GM13977 (cell line): ENCODE measurements at regions not wholly inside any gene's neighbourhood (a gene's known extent, or its start where the extent isn't known, plus 50 kb on each side); places are given as distances from the start of the nearest gene placed in this dataset.

Experiments used
- DNase-seq: peaks from one replicate; pipeline ENCODE4 v3.0.0; 2012; ENCODE audit warnings: low spot score
- in situ Hi-C: fragments of 300-500 bp; cut with MboI; formaldehyde crosslinking; loops from one replicate; pipeline ENCODE4 v1.12.0; 2022; ENCODE audit warnings: low sequenced_read_pairs, low pct_unique_long_range_greater_than_20kb, mixed read lengths, inconsistent platforms; ENCODE audit not compliant: unreplicated experiment
- TF ChIP-seq, protein P1 (sequence below): IDR thresholded peaks from 2 replicates; pipeline ENCODE4 v1.5.1; 2012; ENCODE audit warnings: mild to moderate bottlenecking, control low read depth; ENCODE audit not compliant: insufficient read depth; ENCODE audit errors: extremely low read depth, missing control alignments

GRCh38 chr17:33396818-33397217 lies 103.7 kb upstream of the ASIC2 start:
- in situ Hi-C loops = no loop called here
- TF ChIP-seq, protein P1, sequence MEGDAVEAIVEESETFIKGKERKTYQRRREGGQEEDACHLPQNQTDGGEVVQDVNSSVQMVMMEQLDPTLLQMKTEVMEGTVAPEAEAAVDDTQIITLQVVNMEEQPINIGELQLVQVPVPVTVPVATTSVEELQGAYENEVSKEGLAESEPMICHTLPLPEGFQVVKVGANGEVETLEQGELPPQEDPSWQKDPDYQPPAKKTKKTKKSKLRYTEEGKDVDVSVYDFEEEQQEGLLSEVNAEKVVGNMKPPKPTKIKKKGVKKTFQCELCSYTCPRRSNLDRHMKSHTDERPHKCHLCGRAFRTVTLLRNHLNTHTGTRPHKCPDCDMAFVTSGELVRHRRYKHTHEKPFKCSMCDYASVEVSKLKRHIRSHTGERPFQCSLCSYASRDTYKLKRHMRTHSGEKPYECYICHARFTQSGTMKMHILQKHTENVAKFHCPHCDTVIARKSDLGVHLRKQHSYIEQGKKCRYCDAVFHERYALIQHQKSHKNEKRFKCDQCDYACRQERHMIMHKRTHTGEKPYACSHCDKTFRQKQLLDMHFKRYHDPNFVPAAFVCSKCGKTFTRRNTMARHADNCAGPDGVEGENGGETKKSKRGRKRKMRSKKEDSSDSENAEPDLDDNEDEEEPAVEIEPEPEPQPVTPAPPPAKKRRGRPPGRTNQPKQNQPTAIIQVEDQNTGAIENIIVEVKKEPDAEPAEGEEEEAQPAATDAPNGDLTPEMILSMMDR = no peak
- no peak for DNase-seq

DNA sequence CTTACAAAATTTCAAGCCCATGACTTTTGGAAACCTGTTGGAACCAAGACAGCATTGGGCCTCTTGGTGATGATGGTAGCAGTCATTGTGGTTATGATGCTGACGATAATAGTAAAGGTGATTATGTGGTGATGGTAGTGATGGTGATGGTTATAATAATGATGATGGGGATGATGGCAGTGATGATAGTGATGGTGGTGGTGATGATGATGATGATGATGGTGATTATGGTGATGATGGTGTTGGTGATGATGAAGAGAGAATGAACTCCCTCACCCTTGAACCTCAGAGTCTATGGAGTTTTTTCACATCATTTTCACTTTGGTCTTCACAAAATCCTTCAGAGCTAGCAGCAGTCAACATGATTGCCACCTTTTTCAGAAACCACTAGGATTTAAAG lies 105.3 kb upstream of the ASIC2 start:
- DNase-seq = no peak
- in situ Hi-C loops = no loop called here

GRCh38 chr17:33401249-33401648 lies 108.2 kb upstream of the ASIC2 start:
- in situ Hi-C loops = no loop called here
- TF ChIP-seq, protein P1 = no peak
- DNase-seq = no peak

More for the DNA sequence above, 105.3 kb upstream of the ASIC2 start:
- TF ChIP-seq, protein P1 = no peak

DNA sequence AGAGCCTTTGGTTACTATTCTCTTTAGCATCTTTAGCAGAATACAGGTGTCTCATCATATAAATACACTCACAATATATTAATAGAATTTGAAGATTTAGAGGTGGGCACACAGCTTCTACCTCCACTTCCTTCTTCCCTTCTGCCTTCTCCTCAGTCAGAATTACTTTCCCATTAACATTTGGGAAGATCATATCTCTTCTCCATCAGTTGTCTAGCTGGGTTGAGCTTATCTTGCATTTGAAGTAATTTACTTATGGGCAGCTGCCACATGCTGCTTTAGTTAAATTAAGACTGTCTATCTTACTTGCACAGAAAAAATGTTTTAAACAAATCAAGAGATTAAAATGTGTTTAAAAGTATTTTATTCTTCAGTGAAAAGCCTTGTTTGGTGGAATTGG lies 110.1 kb upstream of the ASIC2 start:
- in situ Hi-C loops = no loop called here
- no peak for DNase-seq

GRCh38 chr17:33404070-33404819 lies 111.2 kb upstream of the ASIC2 start:
- TF ChIP-seq, protein P1 = no peak
- no peak for DNase-seq
- in situ Hi-C loops = no loop called here

More for the DNA sequence above, 110.1 kb upstream of the ASIC2 start:
- TF ChIP-seq, protein P1 = no peak

- no peak for DNase-seq
- in situ Hi-C loops = no loop called here
- TF ChIP-seq, protein P1 = no peak
Observed at GRCh38 chr17:33416131-33416530, 123.0 kb upstream of the ASIC2 start.
